Right lobe of liver (tissue), 6 donors: ENCODE measurements at regions not wholly inside any gene's neighbourhood (a gene's known extent, or its start where the extent isn't known, plus 50 kb on each side); places are given as distances from the start of the nearest gene placed in this dataset.

ENCODE experiments used
- ATAC-seq, 4 donors: fragments of 200-7000 bp; cut with Tn5 transposase; one replicate each; pipeline ENCODE4 v1.9.1; 2020; ENCODE audit warnings: mild to moderate bottlenecking in 4 of 4, moderate library complexity in 4 of 4
- DNase-seq, 3 donors: peaks; one replicate each; pipeline ENCODE4 v3.0.0-alpha.2; 2020
- H3K27ac ChIP-seq, 3 donors: fragments of 200-600 bp; one replicate each; pipeline ENCODE4 v1.8.0; 2022
- H3K27me3 ChIP-seq, 2 donors: fragments of 200-600 bp; one replicate each; pipeline ENCODE4 v1.8.0; 2022
- H3K36me3 ChIP-seq, 4 donors: fragments of 200-600 bp; sonication (generic) in 1 of 4; one replicate each; pipeline versions ENCODE4 v1.5.1 to v1.8.0; 2017 to 2022; ENCODE audit warnings: control low read depth in 1 of 4
- H3K4me1 ChIP-seq, 4 donors: fragments of 200-600 bp; sonication (generic) in 1 of 4; one replicate each; pipeline versions ENCODE4 v1.5.1 to v1.8.0; 2017 to 2022; ENCODE audit warnings: control low read depth in 1 of 4
- H3K4me3 ChIP-seq, 3 donors: fragments of 200-600 bp; one replicate each; pipeline ENCODE4 v1.8.0; 2022
- H3K9me3 ChIP-seq, 4 donors: fragments of 200-600 bp; sonication (generic) in 1 of 4; one replicate each; pipeline versions ENCODE4 v1.5.1 to v1.8.0; 2017 to 2022; ENCODE audit warnings: control low read depth in 1 of 4
- CTCF ChIP-seq, 4 donors: fragments of 200-600 bp in 3 of 4; fragments of 450-650 bp in 1 of 4; IDR thresholded peaks; one replicate each; pipeline versions ENCODE4 v1.5.1 to v1.8.0; 2016 to 2022; ENCODE audit warnings: antibody characterized with exemption in 4 of 4, mild to moderate bottlenecking in 2 of 4
- POLR2A ChIP-seq: fragments of 450-650 bp; IDR thresholded peaks from one replicate; pipeline ENCODE4 v1.6.1; 2017; ENCODE audit warnings: antibody characterized with exemption, mild to moderate bottlenecking
- WGBS: methylation state at CpG from one replicate; pipeline ENCODE4 v1.1.6; 2018; ENCODE audit warnings: low coverage, low lambda C conversion rate; ENCODE audit not compliant: insufficient coverage; ENCODE audit errors: missing lambda C conversion rate; 5-methylcytosine and 5-hydroxymethylcytosine counted together
- intact Hi-C, 2 donors: fragments of 100-400 bp; cut with DNase I; formaldehyde crosslinking; loops; one replicate each; pipeline versions ENCODE4 v1.11.2 to v1.14.1; 2022
- donor health status: DM: no; HTN: yes; CAD: no.
- donor health status: DM: no; HTN: no; CAD: no.
- donor health status: DM: no; HTN: no; CAD: no.
- donor health status: DM: no; HTN: yes; CAD: no.
- donor health status: DM: no; HTN: yes; CAD: no.

GRCh38 chr1:96982118-96982517 lies 260.5 kb downstream of the PTBP2 start:
- no peaks in the 10 kb centered on the region for H3K27me3 ChIP-seq
- no peak overlapping the region for H3K4me3 ChIP-seq
- no peak overlapping the region for H3K27ac ChIP-seq
- 84% methylated on average over 3 of the region's 3 CpGs for WGBS
- DNase-seq = no peak
- ATAC-seq = no peak
- TF ChIP-seq POLR2A = no peak
- TF ChIP-seq CTCF (IDR thresholded peaks at IDR 0.05) = no peak
- no peaks in the 10 kb centered on the region for H3K9me3 ChIP-seq
- intact Hi-C loops = no loop called here
- peaks cover 0 to 11% (median 0%) of the 10 kb centered on the region in 4 donors for H3K4me1 ChIP-seq
- no peaks in the 10 kb centered on the region for H3K36me3 ChIP-seq

GRCh38 chr1:96983866-96984265 lies 262.3 kb downstream of the PTBP2 start:
- no peak for TF ChIP-seq POLR2A
- TF ChIP-seq CTCF (IDR thresholded peaks at IDR 0.05) = no peak
- ATAC-seq = no peak
- WGBS = 80% methylated on average over 8 of the region's 8 CpGs
- H3K36me3 ChIP-seq = no peaks in the 10 kb centered on the region
- no peak for DNase-seq
- peaks cover 0 to 11% (median 0%) of the 10 kb centered on the region in 4 donors for H3K4me1 ChIP-seq
- H3K9me3 ChIP-seq = no peaks in the 10 kb centered on the region
- H3K4me3 ChIP-seq = no peak overlapping the region
- H3K27me3 ChIP-seq = no peaks in the 10 kb centered on the region
- no peak overlapping the region for H3K27ac ChIP-seq
- intact Hi-C loops = no loop called here

- TF ChIP-seq CTCF (IDR thresholded peaks at IDR 0.05) = no peak
- no peak for TF ChIP-seq POLR2A
- ATAC-seq = no peak
- no peak overlapping the region for H3K4me3 ChIP-seq
- no peaks in the 10 kb centered on the region for H3K9me3 ChIP-seq
- H3K36me3 ChIP-seq = no peaks in the 10 kb centered on the region
- WGBS = 83% methylated on average over 5 of the region's 5 CpGs
- intact Hi-C loops = no loop called here
- DNase-seq = no peak
- no peaks in the 10 kb centered on the region for H3K27me3 ChIP-seq
- peaks cover 0 to 9% (median 0%) of the 10 kb centered on the region in 4 donors for H3K4me1 ChIP-seq
- no peak overlapping the region for H3K27ac ChIP-seq
Observed at GRCh38 chr1:96987186-96987703, 265.7 kb downstream of the PTBP2 start.

GRCh38 chr1:96989302-96989701 lies 267.7 kb downstream of the PTBP2 start:
- Histone ChIP-seq H3K27ac (no peak overlapping the region), H3K36me3 (no peaks in the 10 kb centered on the region), H3K9me3 (no peaks in the 10 kb centered on the region), H3K27me3 (no peaks in the 10 kb centered on the region), H3K4me1 (peaks cover 0 to 9% (median 0%) of the 10 kb centered on the region in 4 donors), H3K4me3 (no peak overlapping the region)
- TF ChIP-seq POLR2A (no peak), CTCF (IDR thresholded peaks at IDR 0.05) (no peak)
- ATAC-seq = peak in 1 of 4 donors; percentile 23
- intact Hi-C loops = no loop called here
- 85% methylated on average over 2 of the region's 2 CpGs for WGBS
- DNase-seq = no peak

- intact Hi-C loops = no loop called here
- WGBS = 79% methylated on average over 3 of the region's 3 CpGs
- Histone ChIP-seq H3K36me3 (no peaks in the 10 kb centered on the region), H3K27ac (no peak overlapping the region), H3K9me3 (no peaks in the 10 kb centered on the region), H3K4me1 (peaks cover 0 to 9% (median 0%) of the 10 kb centered on the region in 4 donors), H3K4me3 (no peak overlapping the region), H3K27me3 (no peaks in the 10 kb centered on the region)
- ATAC-seq (no peak), DNase-seq (no peak)
- TF ChIP-seq CTCF (IDR thresholded peaks at IDR 0.05) (no peak), POLR2A (no peak)
Observed at GRCh38 chr1:96990136-96990535, 268.6 kb downstream of the PTBP2 start.
